ENCODE measurements at regions not wholly inside any gene's neighbourhood (a gene's known extent, or its start where the extent isn't known, plus 50 kb on each side); places are given as distances from the start of the nearest gene placed in this dataset.

DNA sequence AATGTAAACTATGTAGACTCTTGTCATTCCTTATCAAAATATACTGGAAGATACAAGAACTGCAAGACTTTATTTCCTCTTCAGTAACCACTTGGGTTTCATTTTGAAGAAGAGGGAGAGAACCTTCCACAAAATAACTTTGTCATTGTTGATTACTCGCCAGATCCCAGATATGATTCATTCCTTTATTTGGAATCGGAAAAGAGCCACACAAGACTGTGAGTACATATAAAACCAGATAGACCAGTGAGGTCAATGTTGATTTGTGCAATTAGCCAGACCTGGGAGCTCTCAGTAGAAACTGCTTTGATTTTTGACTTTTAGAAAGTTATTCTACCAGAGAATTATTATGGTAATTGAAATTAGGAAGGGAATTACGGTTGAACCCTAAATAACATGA is 146.1 kb downstream of the TMEM167A start:
- TF ChIP-seq, protein P1, sequence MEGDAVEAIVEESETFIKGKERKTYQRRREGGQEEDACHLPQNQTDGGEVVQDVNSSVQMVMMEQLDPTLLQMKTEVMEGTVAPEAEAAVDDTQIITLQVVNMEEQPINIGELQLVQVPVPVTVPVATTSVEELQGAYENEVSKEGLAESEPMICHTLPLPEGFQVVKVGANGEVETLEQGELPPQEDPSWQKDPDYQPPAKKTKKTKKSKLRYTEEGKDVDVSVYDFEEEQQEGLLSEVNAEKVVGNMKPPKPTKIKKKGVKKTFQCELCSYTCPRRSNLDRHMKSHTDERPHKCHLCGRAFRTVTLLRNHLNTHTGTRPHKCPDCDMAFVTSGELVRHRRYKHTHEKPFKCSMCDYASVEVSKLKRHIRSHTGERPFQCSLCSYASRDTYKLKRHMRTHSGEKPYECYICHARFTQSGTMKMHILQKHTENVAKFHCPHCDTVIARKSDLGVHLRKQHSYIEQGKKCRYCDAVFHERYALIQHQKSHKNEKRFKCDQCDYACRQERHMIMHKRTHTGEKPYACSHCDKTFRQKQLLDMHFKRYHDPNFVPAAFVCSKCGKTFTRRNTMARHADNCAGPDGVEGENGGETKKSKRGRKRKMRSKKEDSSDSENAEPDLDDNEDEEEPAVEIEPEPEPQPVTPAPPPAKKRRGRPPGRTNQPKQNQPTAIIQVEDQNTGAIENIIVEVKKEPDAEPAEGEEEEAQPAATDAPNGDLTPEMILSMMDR (conservative IDR thresholded peaks at IDR 0.05; ENCODE audit: low read depth, low read length) = no peak
- TF ChIP-seq EZH2 (IDR thresholded peaks at IDR 0.05; ENCODE audit: borderline replicate concordance, low read depth, low read length, poor library complexity, severe bottlenecking) = no peak

All from A673 (cell line).